Liver (tissue), 2 donors: ENCODE measurements at regions not wholly inside any gene's neighbourhood (a gene's known extent, or its start where the extent isn't known, plus 50 kb on each side); places are given as distances from the start of the nearest gene placed in this dataset.

Experiments used
- GABPA ChIP-seq, 2 donors: IDR thresholded peaks in 1 of 2; conservative IDR thresholded peaks in 1 of 2; 2 replicates each; pipeline ENCODE4 v1.6.1; 2016; ENCODE audit warnings: antibody characterized with exemption in 2 of 2, mild to moderate bottlenecking in 1 of 2, moderate library complexity in 1 of 2
- HNF4A ChIP-seq, 2 donors: conservative IDR thresholded peaks; 2 replicates each; pipeline ENCODE4 v1.6.1; 2016; ENCODE audit warnings: antibody characterized with exemption in 2 of 2, mild to moderate bottlenecking in 2 of 2
- MAX ChIP-seq: IDR thresholded peaks from 2 replicates; pipeline ENCODE4 v1.6.1; 2016; ENCODE audit warnings: antibody characterized with exemption
- RAD21 ChIP-seq, 2 donors: IDR thresholded peaks; 2 replicates each; pipeline ENCODE4 v1.6.1; 2016; ENCODE audit warnings: antibody characterized with exemption in 2 of 2, mild to moderate bottlenecking in 2 of 2
- REST ChIP-seq: IDR thresholded peaks from 2 replicates; pipeline ENCODE4 v1.6.1; 2016; ENCODE audit warnings: antibody characterized with exemption, mild to moderate bottlenecking
- donor health status: healthy.

- TF ChIP-seq RAD21 (IDR thresholded peaks at IDR 0.05) (no peak), HNF4A (conservative IDR thresholded peaks at IDR 0.05) (no peak), MAX (no peak), GABPA (IDR thresholded peaks at IDR 0.05 in 1 of 2, conservative IDR thresholded peaks at IDR 0.05 in 1 of 2) (no peak), REST (no peak)
Observed at GRCh38 chr16:65619606-65620005, 497.7 kb upstream of the CDH11 start.
